ENCODE measurements at regions not wholly inside any gene's neighbourhood (a gene's known extent, or its start where the extent isn't known, plus 50 kb on each side); places are given as distances from the start of the nearest gene placed in this dataset.
"Not testable (repeated sequence)": the region's sequence is repeated elsewhere in the genome, so short reads cannot be mapped to it uniquely, and the experiment has no call there.

DNA sequence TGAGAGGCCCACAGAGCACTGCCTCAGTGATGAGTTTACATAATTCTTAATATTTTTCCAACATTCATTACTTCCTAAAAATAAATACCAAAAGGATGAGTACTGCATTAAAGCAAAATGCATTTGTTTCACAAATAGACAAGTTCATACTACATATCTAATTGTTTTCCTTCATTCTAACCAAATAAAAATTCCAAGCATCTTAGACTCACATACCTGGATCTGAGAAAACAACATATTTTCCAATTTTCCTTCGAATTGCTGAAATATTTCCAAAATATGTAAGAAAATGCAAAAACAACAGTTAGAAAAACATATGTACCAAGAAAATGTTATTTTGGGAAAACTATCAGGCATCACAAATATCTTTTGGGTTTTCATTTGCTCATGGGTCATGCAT is 127.9 kb upstream of the CEP126 start:
- peak; percentile 5 for DNase-seq
- no peaks in the 10 kb centered on the region for H3K36me3 ChIP-seq (ENCODE audit: control insufficient read depth, insufficient read depth, low read length)
- WGBS (ENCODE audit: insufficient coverage): no CpG with 5 or more reads among the region's 1 CpG
- H3K9me3 ChIP-seq (replicated peaks; ENCODE audit: control insufficient read depth, low read depth, low read length): no peaks in the 10 kb centered on the region
- no peak overlapping the region for H3K27ac ChIP-seq (ENCODE audit: low read length)
- H3K4me1 ChIP-seq (ENCODE audit: control insufficient read depth, insufficient read depth, low read length): no peaks in the 10 kb centered on the region
- no peak overlapping the region for H3K4me3 ChIP-seq (ENCODE audit: low read length)
- no peaks in the 10 kb centered on the region for H3K27me3 ChIP-seq (ENCODE audit: control insufficient read depth, insufficient read depth, low read length)

GRCh38 chr11:101786421-101786820 is 128.4 kb upstream of the CEP126 start:
- no peaks in the 10 kb centered on the region for H3K36me3 ChIP-seq (ENCODE audit: control insufficient read depth, insufficient read depth, low read length)
- H3K9me3 ChIP-seq (replicated peaks; ENCODE audit: control insufficient read depth, low read depth, low read length): no peaks in the 10 kb centered on the region
- H3K27me3 ChIP-seq (ENCODE audit: control insufficient read depth, insufficient read depth, low read length): no peaks in the 10 kb centered on the region
- no peak overlapping the region for H3K27ac ChIP-seq (ENCODE audit: low read length)
- no peaks in the 10 kb centered on the region for H3K4me1 ChIP-seq (ENCODE audit: control insufficient read depth, insufficient read depth, low read length)
- H3K4me3 ChIP-seq (ENCODE audit: low read length): no peak overlapping the region
- no peak for DNase-seq

DNA sequence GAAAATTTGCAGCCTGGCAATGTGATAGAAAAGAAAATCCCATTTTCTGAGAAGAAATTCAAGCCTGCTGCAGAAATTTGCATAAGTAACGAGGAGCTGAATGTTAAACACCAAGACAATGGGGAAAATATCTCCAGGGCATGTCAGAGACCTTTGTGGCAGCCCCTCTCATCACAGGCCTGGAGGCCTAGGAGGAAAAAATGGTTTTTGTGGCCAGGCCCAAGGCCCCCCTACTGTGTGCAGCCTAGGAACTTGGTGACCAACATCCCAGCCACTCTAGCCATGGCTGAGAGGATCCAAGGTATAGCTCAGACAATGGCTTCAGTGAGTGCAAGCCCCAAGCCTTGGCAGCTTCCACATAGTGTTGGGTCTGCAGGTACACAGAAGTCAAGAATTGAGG is 135.6 kb upstream of the CEP126 start:
- no CpG with 5 or more reads among the region's 1 CpG for WGBS (ENCODE audit: insufficient coverage)
- H3K4me1 ChIP-seq (ENCODE audit: control insufficient read depth, insufficient read depth, low read length); H3K4me3 ChIP-seq (ENCODE audit: low read length); H3K36me3 ChIP-seq (ENCODE audit: control insufficient read depth, insufficient read depth, low read length); H3K9me3 ChIP-seq (replicated peaks; ENCODE audit: control insufficient read depth, low read depth, low read length); H3K27me3 ChIP-seq (ENCODE audit: control insufficient read depth, insufficient read depth, low read length); H3K27ac ChIP-seq (ENCODE audit: low read length); DNase-seq: not testable (repeated sequence)

GRCh38 chr11:101777476-101777875 is 137.3 kb upstream of the CEP126 start:
- no peak for DNase-seq
- Histone ChIP-seq H3K9me3 (replicated peaks; ENCODE audit: control insufficient read depth, low read depth, low read length) (peaks cover 7% of the 10 kb centered on the region), H3K4me3 (ENCODE audit: low read length) (no peak overlapping the region), H3K36me3 (ENCODE audit: control insufficient read depth, insufficient read depth, low read length) (no peaks in the 10 kb centered on the region), H3K4me1 (ENCODE audit: control insufficient read depth, insufficient read depth, low read length) (no peaks in the 10 kb centered on the region), H3K27ac (ENCODE audit: low read length) (no peak overlapping the region), H3K27me3 (ENCODE audit: control insufficient read depth, insufficient read depth, low read length) (no peaks in the 10 kb centered on the region)
- WGBS (ENCODE audit: insufficient coverage): no CpG with 5 or more reads among the region's 1 CpG

GRCh38 chr11:101775033-101775432 is 139.8 kb upstream of the CEP126 start:
- H3K4me1 ChIP-seq (ENCODE audit: control insufficient read depth, insufficient read depth, low read length): no peaks in the 10 kb centered on the region
- no peak for DNase-seq
- H3K9me3 ChIP-seq (replicated peaks; ENCODE audit: control insufficient read depth, low read depth, low read length): peaks cover 7% of the 10 kb centered on the region
- H3K27ac ChIP-seq (ENCODE audit: low read length): no peak overlapping the region
- no peaks in the 10 kb centered on the region for H3K36me3 ChIP-seq (ENCODE audit: control insufficient read depth, insufficient read depth, low read length)
- 71% methylated on average over 3 of the region's 6 CpGs for WGBS (ENCODE audit: insufficient coverage)
- no peaks in the 10 kb centered on the region for H3K27me3 ChIP-seq (ENCODE audit: control insufficient read depth, insufficient read depth, low read length)
- no peak overlapping the region for H3K4me3 ChIP-seq (ENCODE audit: low read length)

DNA sequence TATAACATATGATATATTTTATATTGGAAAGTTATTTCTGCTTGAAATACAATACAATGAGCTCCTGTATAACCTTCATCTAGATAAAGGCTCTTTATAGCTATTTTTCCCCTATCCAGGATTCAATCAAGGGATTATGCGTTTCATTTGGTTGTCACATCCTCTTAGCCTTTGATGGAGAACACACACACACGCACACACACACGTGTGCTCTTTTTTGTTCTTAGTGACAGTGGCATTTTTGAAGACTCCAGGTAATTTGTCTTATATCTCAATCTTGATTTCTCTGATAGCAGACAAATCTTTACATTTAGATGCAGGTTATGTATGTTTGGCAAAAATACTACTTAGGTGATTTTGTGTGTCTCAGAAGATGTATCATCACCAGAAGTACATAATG is 144.2 kb upstream of the CEP126 start:
- Histone ChIP-seq H3K4me1 (ENCODE audit: control insufficient read depth, insufficient read depth, low read length) (no peaks in the 10 kb centered on the region), H3K36me3 (ENCODE audit: control insufficient read depth, insufficient read depth, low read length) (no peaks in the 10 kb centered on the region), H3K9me3 (replicated peaks; ENCODE audit: control insufficient read depth, low read depth, low read length) (no peaks in the 10 kb centered on the region), H3K27ac (ENCODE audit: low read length) (no peak overlapping the region), H3K4me3 (ENCODE audit: low read length) (no peak overlapping the region), H3K27me3 (ENCODE audit: control insufficient read depth, insufficient read depth, low read length) (no peaks in the 10 kb centered on the region)
- WGBS (ENCODE audit: insufficient coverage): no CpG with 5 or more reads among the region's 3 CpGs
- DNase-seq: no peak

DNA sequence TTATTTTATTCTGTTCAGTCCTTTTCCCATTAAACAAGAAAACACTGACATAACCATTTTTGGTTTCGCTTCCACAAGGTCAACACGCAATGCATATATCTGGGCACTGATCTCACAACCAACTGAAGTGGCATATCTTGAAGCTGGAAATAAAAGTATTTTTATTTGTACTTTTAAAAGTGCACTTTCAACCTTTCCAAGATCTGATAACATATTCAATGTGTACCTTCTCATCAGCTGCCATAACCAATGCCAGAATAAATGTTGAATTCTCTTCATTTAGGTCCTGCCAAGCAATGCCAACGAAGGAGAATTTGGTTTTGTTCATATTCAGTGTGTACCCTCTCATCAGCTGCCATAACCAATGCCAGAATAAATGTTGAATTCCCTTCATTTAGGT is 148.9 kb upstream of the CEP126 start:
- Histone ChIP-seq H3K9me3 (replicated peaks; ENCODE audit: control insufficient read depth, low read depth, low read length) (no peaks in the 10 kb centered on the region), H3K4me3 (ENCODE audit: low read length) (no peak overlapping the region), H3K4me1 (ENCODE audit: control insufficient read depth, insufficient read depth, low read length) (no peaks in the 10 kb centered on the region), H3K27ac (ENCODE audit: low read length) (no peak overlapping the region), H3K36me3 (ENCODE audit: control insufficient read depth, insufficient read depth, low read length) (no peaks in the 10 kb centered on the region), H3K27me3 (ENCODE audit: control insufficient read depth, insufficient read depth, low read length) (no peaks in the 10 kb centered on the region)
- no CpG with 5 or more reads among the region's 3 CpGs for WGBS (ENCODE audit: insufficient coverage)
- DNase-seq: no peak

DNA sequence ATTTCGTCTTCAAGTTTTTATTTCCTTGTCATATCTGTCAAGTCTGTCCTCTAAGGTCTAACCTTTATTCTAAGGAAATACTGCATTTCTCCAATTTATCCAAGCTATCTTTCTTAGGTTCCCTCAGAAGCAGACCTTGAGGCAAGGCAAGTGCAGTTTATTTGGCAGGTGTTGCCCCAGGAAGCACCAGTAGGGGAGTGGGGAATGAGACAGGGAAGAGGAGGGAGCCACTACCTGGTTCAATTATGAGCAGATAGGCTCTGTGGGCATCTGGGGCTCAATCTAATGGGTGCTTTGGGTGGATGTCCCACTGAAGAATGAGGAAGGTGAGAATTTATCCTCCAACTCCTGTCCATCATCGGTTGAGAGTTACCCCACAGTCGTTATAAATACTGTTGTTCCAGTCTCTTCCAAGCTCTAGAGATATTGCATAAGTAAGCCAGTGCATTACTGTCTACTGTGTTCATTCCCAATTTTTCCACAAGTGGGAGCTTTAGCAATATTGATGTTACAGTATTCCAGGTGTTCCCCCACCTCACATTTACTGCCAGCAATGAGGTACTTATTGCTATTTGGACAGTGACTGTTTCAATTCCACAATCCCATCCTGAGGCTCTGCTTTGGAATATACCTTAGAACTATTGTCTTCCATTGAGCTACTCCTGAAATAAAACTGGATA is 154.9 kb upstream of the CEP126 start:
- H3K27ac ChIP-seq (ENCODE audit: low read length): no peak overlapping the region
- WGBS (ENCODE audit: insufficient coverage): 100% methylated on average over 1 of the region's 3 CpGs
- no peaks in the 10 kb centered on the region for H3K9me3 ChIP-seq (replicated peaks; ENCODE audit: control insufficient read depth, low read depth, low read length)
- no peaks in the 10 kb centered on the region for H3K4me1 ChIP-seq (ENCODE audit: control insufficient read depth, insufficient read depth, low read length)
- no peak for DNase-seq
- no peak overlapping the region for H3K4me3 ChIP-seq (ENCODE audit: low read length)
- H3K36me3 ChIP-seq (ENCODE audit: control insufficient read depth, insufficient read depth, low read length): no peaks in the 10 kb centered on the region
- H3K27me3 ChIP-seq (ENCODE audit: control insufficient read depth, insufficient read depth, low read length): no peaks in the 10 kb centered on the region

DNA sequence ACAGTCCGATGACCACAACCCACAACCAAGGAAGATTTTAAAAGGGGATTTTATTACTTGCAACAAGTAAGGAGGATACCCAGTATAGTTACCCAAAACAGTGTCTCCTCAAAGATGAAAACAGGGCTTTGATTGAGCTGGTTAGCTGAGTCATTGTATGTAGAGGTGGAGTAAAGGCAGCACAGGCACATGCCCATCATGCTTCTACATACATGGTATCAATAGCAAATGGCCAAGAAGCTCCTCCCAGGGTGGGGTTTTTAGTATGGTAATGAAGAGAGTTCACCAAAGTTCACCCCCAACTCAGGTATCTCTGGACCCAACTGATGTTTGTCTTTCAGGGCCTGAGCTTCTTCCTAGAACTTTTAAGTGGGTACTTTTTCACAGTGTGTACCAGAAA is 157.1 kb upstream of the CEP126 start:
- Histone ChIP-seq H3K27ac (ENCODE audit: low read length) (no peak overlapping the region), H3K9me3 (replicated peaks; ENCODE audit: control insufficient read depth, low read depth, low read length) (no peaks in the 10 kb centered on the region), H3K4me3 (ENCODE audit: low read length) (no peak overlapping the region), H3K27me3 (ENCODE audit: control insufficient read depth, insufficient read depth, low read length) (no peaks in the 10 kb centered on the region), H3K4me1 (ENCODE audit: control insufficient read depth, insufficient read depth, low read length) (no peaks in the 10 kb centered on the region), H3K36me3 (ENCODE audit: control insufficient read depth, insufficient read depth, low read length) (no peaks in the 10 kb centered on the region)
- WGBS (ENCODE audit: insufficient coverage): no CpG with 5 or more reads among the region's 1 CpG
- no peak for DNase-seq

- Histone ChIP-seq H3K4me3 (ENCODE audit: low read length) (no peak overlapping the region), H3K27me3 (ENCODE audit: control insufficient read depth, insufficient read depth, low read length) (no peaks in the 10 kb centered on the region), H3K9me3 (replicated peaks; ENCODE audit: control insufficient read depth, low read depth, low read length) (no peaks in the 10 kb centered on the region), H3K4me1 (ENCODE audit: control insufficient read depth, insufficient read depth, low read length) (peaks cover 3% of the 10 kb centered on the region), H3K36me3 (ENCODE audit: control insufficient read depth, insufficient read depth, low read length) (no peaks in the 10 kb centered on the region), H3K27ac (ENCODE audit: low read length) (peak overlapping the region; percentile 65)
- WGBS (ENCODE audit: insufficient coverage): 20% methylated on average over 1 of the region's 3 CpGs
- DNase-seq: no peak
Measured at GRCh38 chr11:101748572-101749344, 165.0 kb upstream of the TRPC6 start.

All from muscle of leg (tissue), 3 donors.